T-helper 1 cell (primary cell): ENCODE measurements at regions not wholly inside any gene's neighbourhood (a gene's known extent, or its start where the extent isn't known, plus 50 kb on each side); places are given as distances from the start of the nearest gene placed in this dataset.
"Not testable (repeated sequence)": the region's sequence is repeated elsewhere in the genome, so short reads cannot be mapped to it uniquely, and the experiment has no call there.

Experiments used
- DNase-seq, 5 donors: peaks; one replicate each; pipeline ENCODE4 v3.0.0-alpha.2; 2012 to 2020

- DNase-seq = no peak
These were observed 333.3 kb upstream of the CNR1 start for GRCh38 chr6:88499436-88499835.

GRCh38 chr6:88497403-88497802 is 331.3 kb upstream of the CNR1 start:
- DNase-seq = not testable (repeated sequence)

GRCh38 chr6:88494401-88495140 is 328.4 kb upstream of the CNR1 start:
- no peak for DNase-seq

DNA sequence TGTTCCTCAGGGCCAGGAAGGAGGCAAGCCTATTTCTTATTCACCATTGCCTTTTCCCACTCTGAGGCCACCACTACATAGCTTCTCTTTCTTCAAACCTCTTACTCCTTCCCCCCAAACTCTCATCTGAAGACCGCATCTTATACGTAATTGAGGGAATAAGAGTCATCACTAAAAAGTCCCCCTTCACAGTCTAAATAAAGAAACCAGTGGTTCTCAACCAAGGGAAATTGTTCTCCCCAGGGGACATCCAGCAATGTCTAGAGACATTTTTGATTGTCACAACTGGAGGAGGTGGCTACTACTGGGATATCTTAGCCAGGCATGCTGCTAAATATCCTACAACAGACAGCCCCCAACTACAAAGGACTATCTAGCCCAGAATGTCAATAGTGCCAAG is 327.6 kb upstream of the CNR1 start:
- DNase-seq = no peak

- no peak for DNase-seq
These were observed 326.7 kb upstream of the CNR1 start for GRCh38 chr6:88492824-88493223.

DNA sequence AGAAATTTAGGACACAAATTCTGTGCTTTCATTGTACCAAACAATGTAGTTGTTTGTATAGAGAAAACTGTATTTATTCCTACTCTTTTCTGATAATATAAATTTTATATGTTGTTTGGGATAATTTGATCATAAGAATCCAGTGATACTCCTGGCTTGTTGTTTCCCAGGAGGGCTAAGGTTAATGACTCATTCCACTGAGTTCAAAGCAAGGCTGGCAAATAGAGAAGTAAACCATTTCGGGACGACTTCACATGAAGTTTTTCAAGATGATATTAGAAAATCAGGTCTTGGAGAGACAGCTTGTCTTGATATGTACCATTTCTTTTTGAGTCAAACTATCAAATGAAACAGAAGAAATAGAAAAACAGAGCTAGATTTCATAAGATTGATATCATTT is 326.1 kb upstream of the CNR1 start:
- DNase-seq = no peak

DNA sequence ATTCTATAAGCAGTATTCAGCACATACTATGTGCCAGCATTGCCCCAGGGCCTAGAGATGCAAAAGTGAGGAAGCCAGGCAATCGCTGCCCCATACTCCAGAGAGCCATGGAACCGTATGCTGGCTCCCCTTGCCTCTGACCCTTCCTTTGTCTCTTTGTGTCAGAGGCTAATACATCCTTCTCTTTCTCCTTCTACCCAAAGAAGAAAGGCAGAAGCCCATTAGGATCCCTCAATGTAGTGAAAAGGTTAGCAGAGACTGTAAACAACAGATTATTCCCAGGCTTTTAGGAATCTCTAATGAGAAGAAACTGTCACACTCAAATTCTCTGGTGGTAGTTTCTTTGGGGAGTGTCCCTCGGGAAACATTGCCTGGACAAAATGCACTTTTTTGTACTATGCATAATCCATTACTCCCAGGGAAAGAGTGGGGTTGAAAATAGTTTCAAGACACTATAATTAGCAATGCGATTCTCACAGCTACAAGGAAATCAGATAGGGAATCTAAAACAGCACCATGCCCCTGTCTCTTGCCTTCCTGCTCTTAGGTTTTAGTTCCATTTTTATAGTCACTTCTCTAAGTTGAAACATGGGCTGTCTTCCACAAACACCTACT is 325.2 kb upstream of the CNR1 start:
- DNase-seq = no peak

DNA sequence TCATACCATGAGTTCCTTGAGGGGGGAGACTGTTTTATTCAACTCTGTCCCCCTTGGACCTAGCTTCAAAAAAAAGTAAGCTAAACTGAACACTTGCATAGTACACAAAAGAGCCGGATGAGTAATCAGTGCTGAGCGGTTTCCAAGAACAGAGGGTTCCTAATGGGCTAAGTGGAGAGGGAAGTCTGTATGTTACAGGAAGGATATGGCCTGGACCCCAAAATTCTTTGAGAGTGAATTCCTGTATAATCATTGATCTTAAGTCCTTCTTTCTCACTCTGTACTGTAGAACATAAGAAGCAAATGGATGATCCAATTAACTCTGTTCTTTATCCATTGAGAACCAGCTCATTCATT is 324.7 kb upstream of the CNR1 start:
- DNase-seq = no peak

DNA sequence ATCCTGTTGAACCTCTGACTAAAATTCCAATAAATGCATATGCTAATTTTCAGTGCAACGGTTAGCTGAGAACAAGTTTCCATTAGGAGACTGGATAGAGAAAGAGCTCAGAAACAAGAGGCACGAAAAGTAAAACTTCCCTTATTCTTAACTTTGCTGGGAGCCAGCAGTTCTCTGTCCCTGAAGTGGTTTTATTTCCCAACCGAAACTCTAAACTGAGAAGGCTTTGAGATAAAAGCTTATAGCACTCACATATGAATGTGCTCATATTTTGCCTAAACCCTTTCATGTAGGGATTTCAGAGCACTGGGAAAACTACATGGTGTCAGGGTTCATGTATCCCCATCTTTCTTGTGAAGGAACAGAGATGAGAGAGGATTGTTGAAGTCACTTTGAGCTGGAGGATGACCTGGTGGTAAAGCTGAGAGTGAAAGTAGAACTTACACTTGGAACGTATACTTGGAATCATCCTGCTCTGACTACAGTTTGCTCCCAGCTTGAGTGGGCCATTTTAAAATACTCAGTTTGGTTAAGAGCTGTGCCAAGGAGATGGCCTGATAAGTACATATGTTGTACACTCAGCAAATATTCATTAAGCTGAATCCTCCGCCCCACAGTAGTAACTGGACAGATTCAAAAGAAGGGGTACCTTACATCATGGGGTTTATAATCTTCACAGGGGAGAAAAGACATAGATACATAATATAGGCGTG is 324.2 kb upstream of the CNR1 start:
- DNase-seq = no peak

- no peak for DNase-seq
These were observed 317.3 kb upstream of the CNR1 start for GRCh38 chr6:88483424-88483823.

- no peak for DNase-seq
These were observed 316.3 kb upstream of the CNR1 start for GRCh38 chr6:88482465-88482864.

DNA sequence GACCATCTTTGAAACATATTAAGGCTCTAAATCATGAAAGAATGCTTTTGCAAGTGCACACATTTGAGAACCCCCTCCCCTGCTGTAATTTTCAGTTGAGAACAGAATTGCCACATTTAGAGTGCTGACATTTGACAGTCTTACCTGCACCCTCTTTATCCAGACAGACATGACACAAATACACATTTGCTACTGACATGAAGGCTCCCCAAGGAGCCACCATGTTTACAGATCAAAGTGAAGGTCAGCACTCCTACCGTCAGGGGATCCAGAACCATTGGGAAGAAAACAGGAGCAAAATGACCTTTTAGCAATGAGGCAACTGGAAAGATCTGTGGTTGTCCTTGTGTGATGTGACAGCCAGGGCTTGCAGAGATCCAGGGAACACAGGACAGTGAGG is 315.4 kb upstream of the CNR1 start:
- DNase-seq = no peak

DNA sequence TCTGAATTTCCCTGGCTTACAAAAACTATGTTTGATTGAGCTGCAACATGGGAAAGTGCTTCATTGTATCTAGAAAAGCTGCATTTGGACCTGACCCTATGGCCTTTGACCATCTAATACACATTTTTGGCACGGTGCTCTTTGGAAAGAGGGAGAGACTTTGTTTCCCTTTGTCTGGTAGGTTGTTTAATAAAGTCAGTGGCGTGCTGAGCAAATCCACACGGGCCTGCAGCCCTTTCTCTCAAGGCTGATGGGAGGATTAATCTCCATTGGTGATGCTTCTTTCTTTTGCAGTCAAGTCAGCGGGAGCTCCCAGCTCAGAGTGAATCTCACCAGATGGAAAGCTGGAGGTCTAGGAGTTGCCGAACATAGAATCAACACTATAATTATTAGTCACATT is 314.7 kb upstream of the CNR1 start:
- no peak for DNase-seq

GRCh38 chr6:88477413-88477812 is 311.3 kb upstream of the CNR1 start:
- no peak for DNase-seq

DNA sequence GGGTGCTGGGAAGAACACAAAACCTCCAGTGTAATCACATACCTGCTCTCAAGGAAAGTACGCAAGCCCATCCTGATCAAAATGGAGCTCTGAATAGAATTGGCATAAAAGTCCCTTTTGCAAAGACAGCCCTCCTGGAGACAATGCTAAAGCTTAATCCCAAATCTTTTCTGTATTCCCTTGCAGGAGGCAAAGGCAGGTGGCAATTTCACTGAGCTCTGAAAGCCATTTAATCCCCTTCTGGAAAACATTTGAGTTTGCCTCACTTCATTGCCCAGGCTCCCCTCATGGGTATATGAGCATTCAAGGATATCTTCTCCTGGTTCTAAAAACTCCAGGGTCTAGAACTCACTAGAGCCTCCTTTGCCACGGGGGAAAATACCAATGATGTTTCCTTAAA is 310.2 kb upstream of the CNR1 start:
- DNase-seq = no peak

- no peak for DNase-seq
These were observed 308.6 kb upstream of the CNR1 start for GRCh38 chr6:88474720-88475119.

- no peak for DNase-seq
These were observed 307.4 kb upstream of the CNR1 start for GRCh38 chr6:88473589-88473988.

- DNase-seq = no peak
These were observed 306.8 kb upstream of the CNR1 start for GRCh38 chr6:88472851-88473525.

DNA sequence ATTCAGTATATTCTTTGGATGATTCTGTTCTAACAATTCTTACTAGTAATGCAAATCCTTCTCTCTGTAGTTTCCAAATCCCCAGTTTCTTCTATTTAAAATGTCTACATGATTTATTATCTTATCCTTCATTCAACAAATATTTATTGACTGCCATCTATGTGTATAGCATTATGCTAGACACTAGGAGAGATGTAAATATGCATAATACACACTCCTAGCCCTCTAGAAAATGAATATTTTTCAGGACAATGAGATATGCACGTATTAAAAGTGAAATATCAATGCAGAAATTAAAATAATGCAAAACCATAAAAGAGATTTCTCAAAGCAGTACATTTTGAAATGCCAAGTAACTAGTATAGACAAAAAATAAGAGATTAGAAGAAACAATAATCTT is 293.5 kb upstream of the CNR1 start:
- no peak for DNase-seq

GRCh38 chr6:88459189-88459588 is 293.0 kb upstream of the CNR1 start:
- no peak for DNase-seq

GRCh38 chr6:88458662-88459061 is 292.5 kb upstream of the CNR1 start:
- DNase-seq = no peak

DNA sequence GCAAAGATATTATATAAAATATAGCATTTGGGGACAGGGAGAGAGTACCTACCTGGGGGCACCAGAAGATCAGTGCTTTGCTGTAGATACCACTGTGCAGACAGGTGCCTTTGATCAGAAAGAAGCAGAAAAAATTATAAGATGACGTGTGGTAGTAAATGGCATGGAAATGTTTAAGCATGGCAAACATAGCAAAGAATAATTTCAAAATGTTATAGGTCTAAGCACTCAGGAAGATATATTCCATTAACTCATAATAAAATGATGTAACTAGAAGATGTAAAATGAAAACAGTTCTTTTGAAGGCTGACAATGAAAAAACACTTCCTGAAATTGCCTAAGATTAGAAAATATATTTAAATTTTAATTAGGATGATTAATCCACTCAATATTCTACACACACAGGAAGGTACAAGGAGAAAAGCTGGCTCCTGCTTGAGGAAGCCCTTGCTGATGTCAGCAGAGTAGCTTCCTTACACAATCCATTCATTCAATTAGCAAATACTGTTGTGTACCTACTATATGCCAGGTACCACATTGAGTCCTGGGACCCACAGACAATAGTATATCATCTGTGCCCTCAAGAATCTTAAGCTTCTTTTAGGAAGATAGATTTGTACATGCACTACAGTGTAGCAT is 290.2 kb upstream of the CNR1 start:
- DNase-seq = no peak

DNA sequence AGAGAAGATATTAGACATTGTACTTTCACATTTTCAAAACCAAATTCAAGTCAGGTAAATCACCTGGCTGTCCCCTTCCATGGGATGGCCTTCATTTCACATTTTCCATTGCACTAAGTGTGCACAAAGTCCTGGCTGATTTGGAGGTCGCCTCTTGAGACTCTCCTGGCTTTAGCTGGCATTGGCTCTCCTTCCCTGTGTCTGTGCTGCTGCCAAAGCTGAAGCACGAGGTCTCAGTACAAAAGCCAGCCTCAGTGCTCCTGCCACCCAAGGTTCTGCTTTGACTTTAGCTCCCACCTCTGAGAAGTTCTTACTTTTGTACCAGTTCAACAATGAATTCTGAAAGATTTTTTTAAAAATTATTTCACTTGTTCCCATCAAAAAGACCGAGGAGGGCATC is 289.2 kb upstream of the CNR1 start:
- DNase-seq = no peak
